Omental fat pad (tissue), 3 donors: ENCODE measurements at regions not wholly inside any gene's neighbourhood (a gene's known extent, or its start where the extent isn't known, plus 50 kb on each side); places are given as distances from the start of the nearest gene placed in this dataset.

Source experiments
- ATAC-seq: fragments of 150-250 bp; one replicate; pipeline ENCODE4 v1.9.1; 2016; ENCODE audit warnings: mild to moderate bottlenecking, moderate library complexity; ENCODE audit not compliant: low FRiP score
- DNase-seq: peaks from one replicate; pipeline ENCODE4 v3.0.0-alpha.2; 2019; ENCODE audit warnings: low spot score
- CTCF ChIP-seq, 3 donors: fragments of 450-650 bp; IDR thresholded peaks; one replicate each; pipeline ENCODE4 v1.5.1; 2016 to 2017; ENCODE audit warnings: antibody characterized with exemption in 3 of 3, mild to moderate bottlenecking in 3 of 3, moderate library complexity in 2 of 3

DNA sequence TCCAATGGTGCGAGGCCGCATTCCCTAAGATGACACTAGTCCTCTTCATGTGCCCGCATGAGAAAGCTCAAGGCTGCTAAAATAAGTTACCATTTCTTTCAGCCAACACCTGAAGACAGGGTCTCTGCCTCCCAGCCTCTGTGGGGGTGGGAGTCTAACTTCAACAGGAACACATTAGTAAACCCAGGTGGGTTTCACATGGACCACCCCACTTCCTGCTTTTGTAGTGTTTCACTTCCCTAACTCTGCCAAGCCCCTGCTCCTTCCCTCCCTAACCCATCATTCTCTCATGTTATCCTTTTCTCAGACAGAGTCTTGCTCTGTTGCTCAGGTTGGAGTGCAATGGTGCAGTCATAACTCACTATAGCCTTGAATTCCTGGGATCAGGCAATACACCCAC lies 783.6 kb downstream of the UQCRFS1 start:
- ATAC-seq = no peak
- no peak for DNase-seq
- no peak for TF ChIP-seq CTCF (IDR thresholded peaks at IDR 0.05)

DNA sequence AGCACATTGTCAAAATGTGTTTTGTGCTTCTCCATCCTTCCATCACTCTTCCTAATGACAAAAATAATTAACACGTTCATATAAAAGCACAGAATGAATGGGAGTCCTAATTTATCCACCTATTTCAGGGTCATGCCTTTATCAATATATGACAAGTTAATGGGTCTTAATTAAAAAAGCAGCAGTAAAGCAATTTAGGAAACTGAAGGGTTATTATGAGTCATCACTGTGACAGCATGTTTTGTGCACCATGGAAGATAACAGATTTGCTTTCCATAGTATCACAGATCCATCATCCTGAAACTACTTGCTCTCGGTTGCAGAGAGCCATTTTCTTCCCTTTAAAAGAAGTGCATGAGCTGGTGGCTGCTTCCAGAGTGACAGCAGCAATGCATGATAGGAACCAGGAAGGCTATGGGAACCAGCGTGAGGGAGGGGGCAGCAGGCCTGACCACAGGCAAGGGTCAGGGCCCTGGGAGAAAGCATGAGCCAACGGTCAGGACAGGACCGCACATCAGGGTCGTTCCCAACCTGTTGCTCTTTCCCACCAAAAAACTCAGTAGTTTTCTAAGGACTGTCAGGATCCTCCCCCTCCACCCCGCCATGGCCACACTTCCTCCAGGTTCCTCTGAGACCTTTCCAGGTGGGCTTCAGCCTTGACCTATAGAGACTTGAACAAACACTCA lies 784.1 kb downstream of the UQCRFS1 start:
- no peak for DNase-seq
- no peak for TF ChIP-seq CTCF (IDR thresholded peaks at IDR 0.05)
- no peak for ATAC-seq

GRCh38 chr19:28427376-28428083 lies 785.4 kb downstream of the UQCRFS1 start:
- TF ChIP-seq CTCF (IDR thresholded peaks at IDR 0.05) = no peak
- DNase-seq (no peak), ATAC-seq (no peak)

- TF ChIP-seq CTCF (IDR thresholded peaks at IDR 0.05) = no peak
- no peak for DNase-seq
- ATAC-seq = peak; percentile 43
Observed at GRCh38 chr19:28426730-28427225, 786.2 kb downstream of the UQCRFS1 start.

DNA sequence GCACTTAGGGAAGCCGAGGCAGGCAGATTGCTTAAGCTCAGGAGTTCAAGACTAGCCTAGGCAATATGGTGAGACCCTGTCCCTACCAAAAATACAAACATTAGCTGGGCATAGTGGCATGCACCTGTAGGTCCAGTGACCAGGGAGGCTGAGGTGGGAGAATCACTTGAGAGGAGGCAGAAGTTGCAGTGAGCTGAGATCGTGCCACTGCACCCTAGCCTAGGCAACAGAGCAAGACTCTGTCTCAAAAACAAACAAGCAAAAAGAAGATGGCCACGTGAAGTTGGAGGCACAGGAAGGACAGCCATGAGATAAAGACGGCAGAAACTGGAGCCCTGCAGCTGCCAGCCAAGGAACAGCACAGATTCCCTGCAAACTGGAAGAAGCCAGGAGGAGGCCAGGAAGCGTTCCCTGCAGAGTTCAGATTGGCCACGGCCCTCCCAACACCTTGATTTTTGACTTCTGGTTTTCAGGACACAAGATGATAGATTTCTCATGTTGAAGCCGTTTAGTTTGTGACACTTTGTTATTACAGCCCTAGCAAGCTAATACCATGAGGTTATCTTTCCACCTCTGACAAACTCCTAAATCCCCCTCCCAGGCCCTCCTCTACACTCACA lies 786.7 kb downstream of the UQCRFS1 start:
- ATAC-seq = no peak
- no peak for TF ChIP-seq CTCF (IDR thresholded peaks at IDR 0.05)
- no peak for DNase-seq

GRCh38 chr19:28425046-28425931 lies 787.7 kb downstream of the UQCRFS1 start:
- no peak for DNase-seq
- no peak for TF ChIP-seq CTCF (IDR thresholded peaks at IDR 0.05)
- ATAC-seq = peak; percentile 86
